IgD-negative memory B cell (primary cell): ENCODE measurements at regions not wholly inside any gene's neighbourhood (a gene's known extent, or its start where the extent isn't known, plus 50 kb on each side); places are given as distances from the start of the nearest gene placed in this dataset.
"Not testable (repeated sequence)": the region's sequence is repeated elsewhere in the genome, so short reads cannot be mapped to it uniquely, and the experiment has no call there.

ENCODE experiments used
- H3K27ac Mint-ChIP-seq, 3 donors: one replicate each; pipeline ENCODE4 v1.8.0; 2020 to 2022; ENCODE audit warnings: mild to moderate bottlenecking in 3 of 3, mixed read lengths in 3 of 3, moderate library complexity in 1 of 3
- H3K27me3 Mint-ChIP-seq: one replicate; pipeline ENCODE4 v1.8.0; 2021; ENCODE audit warnings: mixed read lengths
- H3K36me3 Mint-ChIP-seq: one replicate; pipeline ENCODE4 v1.8.0; 2020; ENCODE audit warnings: mild to moderate bottlenecking, mixed read lengths
- H3K4me1 Mint-ChIP-seq, 3 donors: one replicate each; pipeline ENCODE4 v1.8.0; 2020 to 2022; ENCODE audit warnings: mixed read lengths in 3 of 3, mild to moderate bottlenecking in 1 of 3
- H3K4me3 Mint-ChIP-seq, 4 donors: one replicate each; pipeline ENCODE4 v1.8.0; 2020 to 2022; ENCODE audit warnings: mild to moderate bottlenecking in 4 of 4, mixed read lengths in 4 of 4, moderate library complexity in 3 of 4
- H3K9me3 Mint-ChIP-seq, 3 donors: one replicate each; pipeline ENCODE4 v1.8.0; 2020 to 2021; ENCODE audit warnings: mixed read lengths in 3 of 3, mild to moderate bottlenecking in 1 of 3

- Mint-ChIP-seq H3K4me3 (no peak overlapping the region), H3K27ac (no peak overlapping the region), H3K4me1 (no peaks in the 10 kb centered on the region), H3K36me3 (peaks cover 3% of the 10 kb centered on the region), H3K9me3 (peaks cover 2 to 11% (median 2%) of the 10 kb centered on the region in 3 donors), H3K27me3 (peaks cover 5% of the 10 kb centered on the region)
These were observed 129.6 kb upstream of the MED14 start for GRCh38 chrX:40864972-40865371.

GRCh38 chrX:40866893-40867292 is 131.6 kb upstream of the MED14 start:
- H3K9me3 Mint-ChIP-seq = peaks cover 2 to 4% (median 4%) of the 10 kb centered on the region in 3 donors
- H3K27me3 Mint-ChIP-seq = peaks cover 4% of the 10 kb centered on the region
- peaks cover 1% of the 10 kb centered on the region for H3K36me3 Mint-ChIP-seq

GRCh38 chrX:40867352-40867751 is 132.0 kb upstream of the MED14 start:
- Mint-ChIP-seq H3K9me3 (peaks cover 2 to 4% (median 4%) of the 10 kb centered on the region in 3 donors), H3K27ac (no peak overlapping the region), H3K36me3 (peaks cover 1% of the 10 kb centered on the region), H3K4me1 (peaks cover 0 to 3% (median 0%) of the 10 kb centered on the region in 3 donors), H3K27me3 (peaks cover 4% of the 10 kb centered on the region), H3K4me3 (no peak overlapping the region)

More at GRCh38 chrX:40866893-40867292, 131.6 kb upstream of the MED14 start:
- H3K27ac Mint-ChIP-seq = no peak overlapping the region
- H3K4me3 Mint-ChIP-seq = no peak overlapping the region
- H3K4me1 Mint-ChIP-seq = peaks cover 0 to 3% (median 0%) of the 10 kb centered on the region in 3 donors

- Mint-ChIP-seq H3K27ac (no peak overlapping the region), H3K9me3 (peaks cover 2 to 4% (median 3%) of the 10 kb centered on the region in 3 donors), H3K4me1 (peaks cover 0 to 3% (median 0%) of the 10 kb centered on the region in 3 donors), H3K27me3 (peaks cover 5% of the 10 kb centered on the region), H3K36me3 (peaks cover 1% of the 10 kb centered on the region), H3K4me3 (no peak overlapping the region)
These were observed 133.5 kb upstream of the MED14 start for GRCh38 chrX:40868868-40869267.

GRCh38 chrX:40870982-40871381 is 135.6 kb upstream of the MED14 start:
- not testable (repeated sequence) for H3K27ac Mint-ChIP-seq, H3K4me3 Mint-ChIP-seq, H3K4me1 Mint-ChIP-seq, H3K9me3 Mint-ChIP-seq, H3K36me3 Mint-ChIP-seq
- peaks cover 11% of the 10 kb centered on the region for H3K27me3 Mint-ChIP-seq

GRCh38 chrX:40871385-40872082 is 136.2 kb upstream of the MED14 start:
- H3K4me3 Mint-ChIP-seq = no peak overlapping the region
- H3K27ac Mint-ChIP-seq = no peak overlapping the region
- H3K36me3 Mint-ChIP-seq = peaks cover 1% of the 10 kb centered on the region
- peaks cover 0 to 3% (median 0%) of the 10 kb centered on the region in 3 donors for H3K4me1 Mint-ChIP-seq
- H3K9me3 Mint-ChIP-seq = peaks cover 2 to 4% (median 2%) of the 10 kb centered on the region in 3 donors
- peaks cover 11% of the 10 kb centered on the region for H3K27me3 Mint-ChIP-seq

- Mint-ChIP-seq H3K4me1 (peaks cover 0 to 3% (median 0%) of the 10 kb centered on the region in 3 donors), H3K36me3 (no peaks in the 10 kb centered on the region), H3K9me3 (peaks cover 2 to 4% (median 2%) of the 10 kb centered on the region in 3 donors), H3K4me3 (no peak overlapping the region), H3K27ac (no peak overlapping the region), H3K27me3 (peaks cover 11% of the 10 kb centered on the region)
These were observed 137.0 kb upstream of the MED14 start for GRCh38 chrX:40872351-40872750.

GRCh38 chrX:40875476-40875875 is 140.1 kb upstream of the MED14 start:
- Mint-ChIP-seq H3K27me3 (peaks cover 11% of the 10 kb centered on the region), H3K4me3 (no peak overlapping the region), H3K4me1 (peaks cover 0 to 3% (median 0%) of the 10 kb centered on the region in 3 donors), H3K27ac (no peak overlapping the region), H3K9me3 (peaks cover 0 to 2% (median 0%) of the 10 kb centered on the region in 3 donors), H3K36me3 (peaks cover 2% of the 10 kb centered on the region)

- H3K27me3 Mint-ChIP-seq = peaks cover 13% of the 10 kb centered on the region
- no peaks in the 10 kb centered on the region for H3K4me1 Mint-ChIP-seq
- H3K36me3 Mint-ChIP-seq = peaks cover 2% of the 10 kb centered on the region
- H3K27ac Mint-ChIP-seq = no peak overlapping the region
- no peak overlapping the region for H3K4me3 Mint-ChIP-seq
- no peaks in the 10 kb centered on the region for H3K9me3 Mint-ChIP-seq
These were observed 142.5 kb upstream of the MED14 start for GRCh38 chrX:40877887-40878286.

GRCh38 chrX:40878766-40879165 is 143.4 kb upstream of the MED14 start:
- Mint-ChIP-seq H3K27ac (no peak overlapping the region), H3K4me1 (no peaks in the 10 kb centered on the region), H3K27me3 (peaks cover 12% of the 10 kb centered on the region), H3K36me3 (peaks cover 2% of the 10 kb centered on the region), H3K4me3 (no peak overlapping the region), H3K9me3 (no peaks in the 10 kb centered on the region)

- H3K9me3 Mint-ChIP-seq, H3K4me3 Mint-ChIP-seq, H3K4me1 Mint-ChIP-seq, H3K27ac Mint-ChIP-seq, H3K36me3 Mint-ChIP-seq: not testable (repeated sequence)
- H3K27me3 Mint-ChIP-seq = peaks cover 12% of the 10 kb centered on the region
These were observed 143.8 kb upstream of the MED14 start for GRCh38 chrX:40879172-40879571.

- no peak overlapping the region for H3K27ac Mint-ChIP-seq
- peaks cover 6% of the 10 kb centered on the region for H3K27me3 Mint-ChIP-seq
- H3K4me1 Mint-ChIP-seq = no peaks in the 10 kb centered on the region
- H3K36me3 Mint-ChIP-seq = peaks cover 2% of the 10 kb centered on the region
- H3K9me3 Mint-ChIP-seq = peaks cover 0 to 2% (median 0%) of the 10 kb centered on the region in 3 donors
- no peak overlapping the region for H3K4me3 Mint-ChIP-seq
These were observed 145.4 kb upstream of the MED14 start for GRCh38 chrX:40880712-40881111.

- Mint-ChIP-seq H3K4me1 (no peaks in the 10 kb centered on the region), H3K36me3 (peaks cover 2% of the 10 kb centered on the region), H3K4me3 (no peak overlapping the region), H3K9me3 (peaks cover 0 to 2% (median 2%) of the 10 kb centered on the region in 3 donors), H3K27me3 (peaks cover 9% of the 10 kb centered on the region), H3K27ac (peak overlapping the region in 1 of 3 donors; percentile 2)
These were observed 147.8 kb upstream of the MED14 start for GRCh38 chrX:40883021-40883619.

- H3K27ac Mint-ChIP-seq = no peak overlapping the region
- no peaks in the 10 kb centered on the region for H3K36me3 Mint-ChIP-seq
- H3K4me1 Mint-ChIP-seq = no peaks in the 10 kb centered on the region
- no peak overlapping the region for H3K4me3 Mint-ChIP-seq
- H3K9me3 Mint-ChIP-seq = peaks cover 2 to 4% (median 2%) of the 10 kb centered on the region in 3 donors
- peaks cover 8% of the 10 kb centered on the region for H3K27me3 Mint-ChIP-seq
These were observed 150.6 kb upstream of the MED14 start for GRCh38 chrX:40885989-40886388.

GRCh38 chrX:40887476-40887875 is 152.1 kb upstream of the MED14 start:
- no peak overlapping the region for H3K4me3 Mint-ChIP-seq
- peaks cover 4 to 6% (median 6%) of the 10 kb centered on the region in 3 donors for H3K9me3 Mint-ChIP-seq
- no peaks in the 10 kb centered on the region for H3K36me3 Mint-ChIP-seq
- H3K4me1 Mint-ChIP-seq = no peaks in the 10 kb centered on the region
- H3K27me3 Mint-ChIP-seq = peaks cover 3% of the 10 kb centered on the region
- no peak overlapping the region for H3K27ac Mint-ChIP-seq

GRCh38 chrX:40891798-40892197 is 156.5 kb upstream of the MED14 start:
- Mint-ChIP-seq H3K4me3 (no peak overlapping the region), H3K27ac (no peak overlapping the region), H3K27me3 (peaks cover 10% of the 10 kb centered on the region), H3K9me3 (peaks cover 4 to 9% (median 6%) of the 10 kb centered on the region in 3 donors), H3K36me3 (peaks cover 2% of the 10 kb centered on the region), H3K4me1 (no peaks in the 10 kb centered on the region)
